Esophagus muscularis mucosa (tissue), 4 donors: ENCODE measurements at regions not wholly inside any gene's neighbourhood (a gene's known extent, or its start where the extent isn't known, plus 50 kb on each side); places are given as distances from the start of the nearest gene placed in this dataset.

ENCODE experiments used
- DNase-seq: peaks from one replicate; pipeline ENCODE4 v3.0.0-alpha.2; 2017; ENCODE audit errors: extremely low spot score
- H3K27ac ChIP-seq, 4 donors: fragments of 200-600 bp; sonication (generic); replicated peaks in 1 of 4; 1 replicate in 3 of 4; 2 replicates in 1 of 4; pipeline ENCODE4 v1.5.1; 2016 to 2019; ENCODE audit warnings: mild to moderate bottlenecking in 1 of 4
- H3K27me3 ChIP-seq, 4 donors: fragments of 200-600 bp; sonication (generic); one replicate each; pipeline versions ENCODE4 v1.5.1 to v1.6.0; 2016 to 2019
- H3K36me3 ChIP-seq, 4 donors: fragments of 200-600 bp; sonication (generic); one replicate each; pipeline ENCODE4 v1.5.1; 2016 to 2019
- H3K4me1 ChIP-seq, 4 donors: fragments of 200-600 bp; sonication (generic); one replicate each; pipeline ENCODE4 v1.5.1; 2016 to 2019
- H3K4me3 ChIP-seq, 4 donors: fragments of 200-600 bp; sonication (generic); 1 replicate in 2 of 4; 2 replicates in 2 of 4; pipeline ENCODE4 v1.5.1; 2016 to 2019; ENCODE audit warnings: mild to moderate bottlenecking in 4 of 4, moderate library complexity in 1 of 4
- H3K9me3 ChIP-seq, 4 donors: fragments of 200-600 bp; sonication (generic); 1 replicate in 3 of 4; 2 replicates in 1 of 4; pipeline ENCODE4 v1.5.1; 2016 to 2019
- EP300 ChIP-seq: sonication (generic); formaldehyde crosslinking; IDR thresholded peaks from one replicate; pipeline ENCODE4 v1.6.1; 2017; ENCODE audit warnings: antibody characterized with exemption
- POLR2A ChIP-seq: fragments of 450-650 bp; IDR thresholded peaks from one replicate; pipeline ENCODE4 v1.6.1; 2017; ENCODE audit warnings: antibody characterized with exemption, moderate library complexity, mild to moderate bottlenecking, low read depth
- POLR2AphosphoS5 ChIP-seq, 2 donors: sonication (generic); formaldehyde crosslinking; IDR thresholded peaks; one replicate each; pipeline ENCODE4 v1.6.1; 2017; ENCODE audit warnings: antibody characterized with exemption in 2 of 2
- WGBS: methylation state at CpG from one replicate; pipeline ENCODE4 v1.1.5; 2018; 5-methylcytosine and 5-hydroxymethylcytosine counted together
- intact Hi-C: fragments of 100-400 bp; cut with DNase I; formaldehyde crosslinking; loops from one replicate; pipeline ENCODE4 v1.15.1; 2023
- TF ChIP-seq, protein P1 (sequence below), 3 experiments: fragments of 200-600 bp in 2 of 3; fragments of 450-650 bp in 1 of 3; sonication (generic) in 2 of 3; IDR thresholded peaks; one replicate each; pipeline ENCODE4 v1.5.1; 2017 to 2019; ENCODE audit warnings: antibody characterized with exemption in 3 of 3, mild to moderate bottlenecking in 2 of 3, moderate library complexity in 1 of 3

DNA sequence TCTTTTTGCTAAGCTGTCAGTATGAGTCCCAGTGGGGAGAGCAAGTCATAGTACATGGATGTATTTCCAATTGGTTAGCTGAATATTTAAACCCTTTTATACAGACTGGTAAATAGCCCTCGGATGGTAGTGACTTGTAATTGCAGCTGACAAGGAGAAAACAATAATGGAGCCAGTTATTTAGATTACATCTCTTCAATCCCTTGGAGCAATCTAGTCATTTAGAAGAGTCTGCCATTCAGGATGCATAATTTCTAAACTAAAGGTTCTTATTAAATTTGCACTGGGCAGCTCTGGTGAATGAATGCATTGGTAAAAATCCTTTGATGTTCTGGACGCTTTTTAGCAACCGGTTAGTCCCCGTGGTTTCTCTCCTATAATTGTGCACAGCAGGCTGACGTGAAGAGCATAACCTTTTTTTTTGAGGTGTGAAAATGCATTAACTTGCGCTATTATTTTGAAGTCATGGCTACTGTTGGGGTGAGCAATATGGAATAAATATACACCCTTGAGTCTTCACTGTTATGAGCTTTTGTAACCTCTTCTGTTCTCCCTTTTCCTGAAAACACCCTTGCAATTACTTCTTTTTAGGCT is 158.6 kb upstream of the CD180 start:
- Histone ChIP-seq H3K36me3 (no peaks in the 10 kb centered on the region), H3K4me3 (no peak overlapping the region), H3K9me3 (no peaks in the 10 kb centered on the region), H3K27me3 (no peaks in the 10 kb centered on the region), H3K4me1 (peaks cover 0 to 18% (median 14%) of the 10 kb centered on the region in 4 donors), H3K27ac (no peak overlapping the region)
- intact Hi-C loops, result no loop called here
- no peak for DNase-seq
- WGBS, result 97% methylated on average over 6 of the region's 6 CpGs
- TF ChIP-seq EP300, result no peak
- no peak for TF ChIP-seq POLR2AphosphoS5 (IDR thresholded peaks at IDR 0.05)
- TF ChIP-seq POLR2A, result no peak
- TF ChIP-seq, protein P1, sequence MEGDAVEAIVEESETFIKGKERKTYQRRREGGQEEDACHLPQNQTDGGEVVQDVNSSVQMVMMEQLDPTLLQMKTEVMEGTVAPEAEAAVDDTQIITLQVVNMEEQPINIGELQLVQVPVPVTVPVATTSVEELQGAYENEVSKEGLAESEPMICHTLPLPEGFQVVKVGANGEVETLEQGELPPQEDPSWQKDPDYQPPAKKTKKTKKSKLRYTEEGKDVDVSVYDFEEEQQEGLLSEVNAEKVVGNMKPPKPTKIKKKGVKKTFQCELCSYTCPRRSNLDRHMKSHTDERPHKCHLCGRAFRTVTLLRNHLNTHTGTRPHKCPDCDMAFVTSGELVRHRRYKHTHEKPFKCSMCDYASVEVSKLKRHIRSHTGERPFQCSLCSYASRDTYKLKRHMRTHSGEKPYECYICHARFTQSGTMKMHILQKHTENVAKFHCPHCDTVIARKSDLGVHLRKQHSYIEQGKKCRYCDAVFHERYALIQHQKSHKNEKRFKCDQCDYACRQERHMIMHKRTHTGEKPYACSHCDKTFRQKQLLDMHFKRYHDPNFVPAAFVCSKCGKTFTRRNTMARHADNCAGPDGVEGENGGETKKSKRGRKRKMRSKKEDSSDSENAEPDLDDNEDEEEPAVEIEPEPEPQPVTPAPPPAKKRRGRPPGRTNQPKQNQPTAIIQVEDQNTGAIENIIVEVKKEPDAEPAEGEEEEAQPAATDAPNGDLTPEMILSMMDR (IDR thresholded peaks at IDR 0.05), result no peak

- intact Hi-C loops, result no loop called here
Measured at GRCh38 chr5:67353500-67354450, 157.2 kb upstream of the CD180 start.

DNA sequence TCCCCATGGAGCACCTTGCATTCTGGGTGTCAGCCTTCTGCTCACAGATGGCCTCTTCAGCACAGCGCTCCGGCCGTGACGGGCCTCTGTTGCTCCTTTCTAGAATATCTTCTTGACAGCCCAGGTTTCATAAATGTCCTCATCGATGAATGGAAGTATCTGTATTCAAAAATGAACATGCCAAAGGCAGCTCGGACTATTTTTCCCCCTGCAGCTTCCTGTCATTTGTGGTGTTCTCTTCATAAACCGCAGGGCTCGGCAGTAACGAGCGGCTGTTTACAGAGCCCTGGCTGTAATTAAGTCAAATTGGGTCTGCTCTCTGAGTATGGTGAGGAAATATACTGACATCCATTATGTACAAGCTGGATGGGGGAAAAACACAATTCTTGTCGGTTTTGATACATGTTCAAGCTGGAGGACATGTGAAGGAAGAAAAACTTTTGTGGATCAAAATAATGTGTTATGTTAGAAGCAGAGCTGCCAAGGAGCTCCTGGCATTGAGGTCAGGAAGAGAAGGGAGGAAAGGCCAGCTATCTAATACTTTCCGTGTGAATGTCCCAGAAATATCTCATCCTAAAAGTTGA is 154.1 kb upstream of the CD180 start:
- H3K4me3 ChIP-seq, result peak overlapping the region in 1 of 4 donors; percentile 16
- intact Hi-C loops, result no loop called here

More at GRCh38 chr5:67353500-67354450, 157.2 kb upstream of the CD180 start:
- Histone ChIP-seq H3K4me1 (peaks cover 0 to 21% (median 13%) of the 10 kb centered on the region in 4 donors), H3K4me3 (no peak overlapping the region), H3K27ac (no peak overlapping the region), H3K9me3 (no peaks in the 10 kb centered on the region), H3K27me3 (no peaks in the 10 kb centered on the region), H3K36me3 (no peaks in the 10 kb centered on the region)
- TF ChIP-seq EP300 (no peak), POLR2A (no peak), POLR2AphosphoS5 (IDR thresholded peaks at IDR 0.05) (no peak)
- no peak for DNase-seq
- WGBS, result 60% methylated on average over 9 of the region's 10 CpGs

GRCh38 chr5:67350185-67350584 is 153.6 kb upstream of the CD180 start:
- H3K4me3 ChIP-seq, result peak overlapping the region in 1 of 4 donors; percentile 16
- DNase-seq, result no peak
- H3K9me3 ChIP-seq, result no peaks in the 10 kb centered on the region
- no peak for TF ChIP-seq EP300
- TF ChIP-seq, protein P1 (IDR thresholded peaks at IDR 0.05), result no peak
- no peak for TF ChIP-seq POLR2A
- peaks cover 0 to 21% (median 13%) of the 10 kb centered on the region in 4 donors for H3K4me1 ChIP-seq
- 68% methylated on average over 5 of the region's 5 CpGs for WGBS
- H3K27me3 ChIP-seq, result no peaks in the 10 kb centered on the region
- intact Hi-C loops, result no loop called here
- H3K27ac ChIP-seq, result peak overlapping the region; percentile 17 to 44 (median 27)
- H3K36me3 ChIP-seq, result no peaks in the 10 kb centered on the region

More for the DNA sequence above, 154.1 kb upstream of the CD180 start:
- H3K4me1 ChIP-seq, result peaks cover 0 to 21% (median 13%) of the 10 kb centered on the region in 4 donors
- WGBS, result 71% methylated on average over 12 of the region's 12 CpGs
- H3K9me3 ChIP-seq, result no peaks in the 10 kb centered on the region
- TF ChIP-seq POLR2A (no peak), POLR2AphosphoS5 (IDR thresholded peaks at IDR 0.05) (no peak), EP300 (no peak)
- TF ChIP-seq, protein P1 (IDR thresholded peaks at IDR 0.05), result no peak
- no peaks in the 10 kb centered on the region for H3K36me3 ChIP-seq
- no peak for DNase-seq
- no peaks in the 10 kb centered on the region for H3K27me3 ChIP-seq
- H3K27ac ChIP-seq, result peak overlapping the region; percentile 17 to 44 (median 27)

- DNase-seq, result no peak
- Histone ChIP-seq H3K27ac (no peak overlapping the region), H3K36me3 (no peaks in the 10 kb centered on the region), H3K27me3 (no peaks in the 10 kb centered on the region), H3K4me3 (no peak overlapping the region), H3K4me1 (peaks cover 0 to 15% (median 5%) of the 10 kb centered on the region in 4 donors), H3K9me3 (no peaks in the 10 kb centered on the region)
- intact Hi-C loops, result no loop called here
- TF ChIP-seq POLR2AphosphoS5 (IDR thresholded peaks at IDR 0.05) (no peak), EP300 (no peak), POLR2A (no peak)
- TF ChIP-seq, protein P1 (IDR thresholded peaks at IDR 0.05), result no peak
Measured at GRCh38 chr5:67347821-67348220, 151.2 kb upstream of the CD180 start.
